ENCODE measurements at regions not wholly inside any gene's neighbourhood (a gene's known extent, or its start where the extent isn't known, plus 50 kb on each side); places are given as distances from the start of the nearest gene placed in this dataset.

- TF ChIP-seq, protein P1, sequence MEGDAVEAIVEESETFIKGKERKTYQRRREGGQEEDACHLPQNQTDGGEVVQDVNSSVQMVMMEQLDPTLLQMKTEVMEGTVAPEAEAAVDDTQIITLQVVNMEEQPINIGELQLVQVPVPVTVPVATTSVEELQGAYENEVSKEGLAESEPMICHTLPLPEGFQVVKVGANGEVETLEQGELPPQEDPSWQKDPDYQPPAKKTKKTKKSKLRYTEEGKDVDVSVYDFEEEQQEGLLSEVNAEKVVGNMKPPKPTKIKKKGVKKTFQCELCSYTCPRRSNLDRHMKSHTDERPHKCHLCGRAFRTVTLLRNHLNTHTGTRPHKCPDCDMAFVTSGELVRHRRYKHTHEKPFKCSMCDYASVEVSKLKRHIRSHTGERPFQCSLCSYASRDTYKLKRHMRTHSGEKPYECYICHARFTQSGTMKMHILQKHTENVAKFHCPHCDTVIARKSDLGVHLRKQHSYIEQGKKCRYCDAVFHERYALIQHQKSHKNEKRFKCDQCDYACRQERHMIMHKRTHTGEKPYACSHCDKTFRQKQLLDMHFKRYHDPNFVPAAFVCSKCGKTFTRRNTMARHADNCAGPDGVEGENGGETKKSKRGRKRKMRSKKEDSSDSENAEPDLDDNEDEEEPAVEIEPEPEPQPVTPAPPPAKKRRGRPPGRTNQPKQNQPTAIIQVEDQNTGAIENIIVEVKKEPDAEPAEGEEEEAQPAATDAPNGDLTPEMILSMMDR (IDR thresholded peaks at IDR 0.05; ENCODE audit: unreplicated experiment) = no peak
- H3K9me3 Mint-ChIP-seq (ENCODE audit: low read depth, unreplicated experiment) = no peaks in the 10 kb centered on the region
- no peak for DNase-seq
- H3K4me1 Mint-ChIP-seq (ENCODE audit: low read depth, unreplicated experiment) = no peaks in the 10 kb centered on the region
- no peak overlapping the region for H3K27ac Mint-ChIP-seq (ENCODE audit: unreplicated experiment)
- no peak overlapping the region for H3K4me3 Mint-ChIP-seq (ENCODE audit: low read depth, unreplicated experiment)
- peaks cover 25% of the 10 kb centered on the region for H3K27me3 Mint-ChIP-seq (ENCODE audit: unreplicated experiment)
- BruUV-seq (replicated peaks) = no TSS peak
- intact Hi-C loops (cut with micrococcal nuclease; ENCODE audit: unreplicated experiment) = no loop called here
- CTCF ChIA-PET = no interaction called here
- no peaks in the 10 kb centered on the region for H3K36me3 Mint-ChIP-seq (ENCODE audit: insufficient read depth, unreplicated experiment)
Observed at GRCh38 chr5:36384845-36385244, 83.1 kb upstream of the RANBP3L start.

DNA sequence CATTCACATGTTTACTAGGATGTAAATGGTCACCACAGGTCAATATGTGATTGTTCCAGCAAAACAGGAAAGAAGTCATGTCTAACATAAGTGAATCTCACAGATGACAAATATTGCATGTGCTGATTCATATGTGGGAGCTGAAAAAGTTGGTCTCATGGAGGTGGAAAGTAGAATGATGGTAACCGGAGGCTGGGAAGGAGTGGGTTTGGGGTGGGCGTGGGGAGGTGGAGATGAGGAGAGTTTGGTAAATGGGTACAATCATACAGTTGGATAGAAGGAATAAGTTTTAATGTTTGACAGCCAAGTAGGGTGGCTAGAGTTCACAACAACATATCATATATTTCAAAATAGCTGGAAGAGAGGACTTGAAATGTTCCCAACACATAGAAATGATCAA, 83.8 kb upstream of the RANBP3L start:
- no TSS peak for BruUV-seq (replicated peaks)
- CTCF ChIA-PET = no interaction called here
- no peaks in the 10 kb centered on the region for H3K36me3 Mint-ChIP-seq (ENCODE audit: insufficient read depth, unreplicated experiment)
- H3K4me3 Mint-ChIP-seq (ENCODE audit: low read depth, unreplicated experiment) = no peak overlapping the region
- H3K27me3 Mint-ChIP-seq (ENCODE audit: unreplicated experiment) = peaks cover 19% of the 10 kb centered on the region
- TF ChIP-seq, protein P1 (IDR thresholded peaks at IDR 0.05; ENCODE audit: unreplicated experiment) = no peak
- H3K4me1 Mint-ChIP-seq (ENCODE audit: low read depth, unreplicated experiment) = no peaks in the 10 kb centered on the region
- H3K27ac Mint-ChIP-seq (ENCODE audit: unreplicated experiment) = no peak overlapping the region
- intact Hi-C loops (cut with micrococcal nuclease; ENCODE audit: unreplicated experiment) = no loop called here
- H3K9me3 Mint-ChIP-seq (ENCODE audit: low read depth, unreplicated experiment) = no peaks in the 10 kb centered on the region
- DNase-seq = no peak

- DNase-seq = no peak
- H3K27ac Mint-ChIP-seq (ENCODE audit: unreplicated experiment) = no peak overlapping the region
- no peaks in the 10 kb centered on the region for H3K36me3 Mint-ChIP-seq (ENCODE audit: insufficient read depth, unreplicated experiment)
- TF ChIP-seq, protein P1 (IDR thresholded peaks at IDR 0.05; ENCODE audit: unreplicated experiment) = no peak
- CTCF ChIA-PET = interaction anchor here (0.5 to 0.6 kb wide), 2 partner anchors 17 to 425 kb away, joined by 3 to 4 read pairs; no protein-coding TSS in a partner anchor
- H3K4me1 Mint-ChIP-seq (ENCODE audit: low read depth, unreplicated experiment) = no peaks in the 10 kb centered on the region
- H3K27me3 Mint-ChIP-seq (ENCODE audit: unreplicated experiment) = no peaks in the 10 kb centered on the region
- no peak overlapping the region for H3K4me3 Mint-ChIP-seq (ENCODE audit: low read depth, unreplicated experiment)
- BruUV-seq (replicated peaks) = no TSS peak
- intact Hi-C loops (cut with micrococcal nuclease; ENCODE audit: unreplicated experiment) = no loop called here
- no peaks in the 10 kb centered on the region for H3K9me3 Mint-ChIP-seq (ENCODE audit: low read depth, unreplicated experiment)
Observed at GRCh38 chr5:36388288-36388687, 86.6 kb upstream of the RANBP3L start.

DNA sequence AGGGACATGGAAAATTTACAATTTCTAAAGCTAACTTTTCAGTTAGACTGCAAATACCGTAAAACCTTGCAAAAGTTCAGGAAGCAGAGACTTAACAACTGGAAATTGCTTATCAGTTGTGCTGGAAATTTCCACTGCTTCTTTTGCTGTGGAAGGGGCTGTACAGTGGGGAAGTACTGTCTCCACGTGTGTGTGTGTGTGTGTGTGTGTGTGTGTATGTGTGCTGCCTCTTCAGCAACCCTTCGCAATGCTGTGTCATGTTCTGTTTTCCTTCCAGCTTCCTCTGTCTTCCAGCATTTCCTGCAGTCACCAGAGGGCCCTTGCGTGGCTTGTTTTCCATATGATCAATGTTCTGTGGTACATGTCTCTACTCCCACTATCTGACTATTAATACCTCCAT, 87.5 kb upstream of the RANBP3L start:
- intact Hi-C loops (cut with micrococcal nuclease; ENCODE audit: unreplicated experiment) = no loop called here
- no peaks in the 10 kb centered on the region for H3K9me3 Mint-ChIP-seq (ENCODE audit: low read depth, unreplicated experiment)
- BruUV-seq (replicated peaks) = no TSS peak
- DNase-seq = no peak
- no peaks in the 10 kb centered on the region for H3K36me3 Mint-ChIP-seq (ENCODE audit: insufficient read depth, unreplicated experiment)
- H3K27me3 Mint-ChIP-seq (ENCODE audit: unreplicated experiment) = no peaks in the 10 kb centered on the region
- H3K4me3 Mint-ChIP-seq (ENCODE audit: low read depth, unreplicated experiment) = no peak overlapping the region
- TF ChIP-seq, protein P1 (IDR thresholded peaks at IDR 0.05; ENCODE audit: unreplicated experiment) = no peak
- CTCF ChIA-PET = interaction anchor here (0.9 kb wide), 1 partner anchor 311 kb away, joined by 7 read pairs; no protein-coding TSS in a partner anchor
- H3K4me1 Mint-ChIP-seq (ENCODE audit: low read depth, unreplicated experiment) = no peaks in the 10 kb centered on the region
- no peak overlapping the region for H3K27ac Mint-ChIP-seq (ENCODE audit: unreplicated experiment)
